ENCODE measurements at regions not wholly inside any gene's neighbourhood (a gene's known extent, or its start where the extent isn't known, plus 50 kb on each side); places are given as distances from the start of the nearest gene placed in this dataset.
A peak's percentile ranks its signal among the peaks of the same experiment; 100 is the strongest.

DNA sequence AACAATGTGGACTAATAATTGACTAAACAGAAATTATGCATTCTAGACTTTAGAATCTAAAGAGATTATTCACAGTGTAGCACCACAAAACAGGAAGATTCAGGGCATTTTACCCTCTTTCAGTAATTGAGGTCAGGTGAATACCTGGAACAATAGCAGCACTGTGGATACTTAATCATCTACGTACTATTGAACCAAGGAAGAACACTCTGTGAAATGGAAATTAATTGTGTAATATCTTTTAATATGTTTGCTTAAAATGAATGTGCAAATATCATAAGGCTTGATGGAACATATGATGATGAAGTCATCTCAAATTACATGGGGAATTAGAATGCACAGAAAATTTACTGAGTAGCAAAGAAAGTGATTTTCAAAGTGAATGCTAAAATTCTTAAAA lies 68.5 kb upstream of the MAP9 start:
- H3K9ac ChIP-seq (ENCODE audit: low read depth, low read length) = no peak overlapping the region
- H3K4me3 ChIP-seq (ENCODE audit: low read depth in 1 of 2, low read length in 2 of 2) = no peak overlapping the region
- H4K20me1 ChIP-seq (ENCODE audit: insufficient read depth, low read length) = no peaks in the 10 kb centered on the region
- no peak for TF ChIP-seq EZH2 (IDR thresholded peaks at IDR 0.05; ENCODE audit: borderline replicate concordance, low read depth, low read length, severe bottlenecking)
- TF ChIP-seq, protein P1, sequence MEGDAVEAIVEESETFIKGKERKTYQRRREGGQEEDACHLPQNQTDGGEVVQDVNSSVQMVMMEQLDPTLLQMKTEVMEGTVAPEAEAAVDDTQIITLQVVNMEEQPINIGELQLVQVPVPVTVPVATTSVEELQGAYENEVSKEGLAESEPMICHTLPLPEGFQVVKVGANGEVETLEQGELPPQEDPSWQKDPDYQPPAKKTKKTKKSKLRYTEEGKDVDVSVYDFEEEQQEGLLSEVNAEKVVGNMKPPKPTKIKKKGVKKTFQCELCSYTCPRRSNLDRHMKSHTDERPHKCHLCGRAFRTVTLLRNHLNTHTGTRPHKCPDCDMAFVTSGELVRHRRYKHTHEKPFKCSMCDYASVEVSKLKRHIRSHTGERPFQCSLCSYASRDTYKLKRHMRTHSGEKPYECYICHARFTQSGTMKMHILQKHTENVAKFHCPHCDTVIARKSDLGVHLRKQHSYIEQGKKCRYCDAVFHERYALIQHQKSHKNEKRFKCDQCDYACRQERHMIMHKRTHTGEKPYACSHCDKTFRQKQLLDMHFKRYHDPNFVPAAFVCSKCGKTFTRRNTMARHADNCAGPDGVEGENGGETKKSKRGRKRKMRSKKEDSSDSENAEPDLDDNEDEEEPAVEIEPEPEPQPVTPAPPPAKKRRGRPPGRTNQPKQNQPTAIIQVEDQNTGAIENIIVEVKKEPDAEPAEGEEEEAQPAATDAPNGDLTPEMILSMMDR (IDR thresholded peaks at IDR 0.05; ENCODE audit: borderline replicate concordance, extremely low read depth, low read length, poor library complexity, severe bottlenecking) = no peak
- ATAC-seq (ENCODE audit: insufficient read depth, low read depth) = no peak
- H3K36me3 ChIP-seq (ENCODE audit: insufficient read depth, low read length) = no peaks in the 10 kb centered on the region
- no peaks in the 10 kb centered on the region for H3K9me3 ChIP-seq (ENCODE audit: insufficient read depth, low read length, severe bottlenecking)
- no peak for DNase-seq
- H3K79me2 ChIP-seq (ENCODE audit: insufficient read depth, low read length) = no peaks in the 10 kb centered on the region
- H3K4me2 ChIP-seq (ENCODE audit: insufficient read depth, low read length) = no peak overlapping the region
- no peaks in the 10 kb centered on the region for H3K27me3 ChIP-seq (ENCODE audit: insufficient read depth, low read length, poor library complexity)
- H3K4me1 ChIP-seq (ENCODE audit: insufficient read depth, low read length) = peaks cover 3% of the 10 kb centered on the region; the same call in 1 of the 2 replicates
- no peak overlapping the region for H3K27ac ChIP-seq (ENCODE audit: low read length)
- no peak overlapping the region for H2AFZ ChIP-seq (ENCODE audit: low read depth, low read length)

DNA sequence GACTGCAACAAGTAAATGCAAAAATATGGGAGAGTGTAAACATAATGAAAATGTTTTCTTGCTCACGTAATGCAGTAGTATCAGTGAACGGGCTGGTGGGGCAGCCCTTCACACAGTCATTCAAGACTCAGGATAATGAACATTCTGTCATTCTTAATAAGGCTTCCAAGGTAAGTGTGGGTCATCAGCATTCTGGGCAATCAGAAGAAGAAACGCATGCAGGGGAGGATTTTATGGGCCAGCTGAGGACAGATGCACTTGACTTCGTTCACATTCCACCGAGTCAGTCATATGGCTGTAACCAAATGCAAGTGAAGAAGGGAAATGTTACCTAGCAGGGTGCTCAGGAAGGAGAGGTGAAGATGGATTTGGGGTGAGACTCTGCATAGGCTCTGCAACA lies 68.0 kb upstream of the MAP9 start:
- TF ChIP-seq, protein P1 (IDR thresholded peaks at IDR 0.05; ENCODE audit: borderline replicate concordance, extremely low read depth, low read length, poor library complexity, severe bottlenecking) = no peak
- no peak for TF ChIP-seq EZH2 (IDR thresholded peaks at IDR 0.05; ENCODE audit: borderline replicate concordance, low read depth, low read length, severe bottlenecking)
- H3K9me3 ChIP-seq (ENCODE audit: insufficient read depth, low read length, severe bottlenecking) = no peaks in the 10 kb centered on the region
- ATAC-seq (ENCODE audit: insufficient read depth, low read depth) = no peak
- H3K9ac ChIP-seq (ENCODE audit: low read depth, low read length) = no peak overlapping the region
- peaks cover 3% of the 10 kb centered on the region; the same call in 1 of the 2 replicates for H3K4me1 ChIP-seq (ENCODE audit: insufficient read depth, low read length)
- H3K27ac ChIP-seq (ENCODE audit: low read length) = no peak overlapping the region
- no peak overlapping the region for H3K4me3 ChIP-seq (ENCODE audit: low read depth in 1 of 2, low read length in 2 of 2)
- H2AFZ ChIP-seq (ENCODE audit: low read depth, low read length) = no peak overlapping the region
- H3K79me2 ChIP-seq (ENCODE audit: insufficient read depth, low read length) = no peaks in the 10 kb centered on the region
- no peak for DNase-seq
- no peaks in the 10 kb centered on the region for H3K27me3 ChIP-seq (ENCODE audit: insufficient read depth, low read length, poor library complexity)
- no peaks in the 10 kb centered on the region for H3K36me3 ChIP-seq (ENCODE audit: insufficient read depth, low read length)
- no peaks in the 10 kb centered on the region for H4K20me1 ChIP-seq (ENCODE audit: insufficient read depth, low read length)
- no peak overlapping the region for H3K4me2 ChIP-seq (ENCODE audit: insufficient read depth, low read length)

DNA sequence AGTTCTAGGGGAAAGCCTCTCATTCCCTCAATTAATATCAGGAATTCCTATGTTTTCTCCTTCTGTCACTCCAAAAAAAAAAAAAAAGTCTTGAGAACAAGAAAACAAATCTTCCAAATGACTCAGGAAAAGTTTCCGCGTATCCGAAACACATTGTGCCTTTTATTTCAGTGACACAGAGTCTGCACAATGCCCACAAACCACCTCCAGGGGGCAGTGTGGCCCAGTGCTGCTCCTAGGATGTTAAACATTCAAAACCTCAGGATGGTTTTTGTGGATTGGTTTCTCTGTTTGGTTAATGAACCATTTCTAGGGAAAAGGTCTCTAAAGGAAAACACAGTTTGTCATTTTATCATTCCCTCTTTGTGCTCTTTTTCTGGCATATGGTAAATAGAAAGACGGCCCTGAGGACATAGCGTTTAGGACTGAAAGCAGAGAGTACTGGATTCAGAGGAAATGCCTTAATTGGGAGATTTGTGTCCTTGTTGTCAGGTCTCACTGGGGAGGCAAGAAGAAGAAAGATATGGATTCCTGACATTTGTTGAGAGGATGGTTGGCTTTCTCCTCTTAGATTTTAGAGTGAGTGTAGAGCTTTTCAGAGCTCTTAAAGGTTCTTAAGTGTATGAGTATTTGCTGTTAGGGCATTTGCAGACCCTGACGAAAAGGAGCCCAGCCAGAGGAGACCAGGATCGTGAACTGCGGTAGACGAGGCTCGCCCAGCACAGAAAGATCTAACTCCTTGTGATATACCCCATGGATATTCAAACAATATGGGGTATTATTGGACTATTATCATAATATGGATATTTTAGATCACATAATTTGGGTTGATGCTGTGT lies 65.7 kb upstream of the MAP9 start:
- no peak overlapping the region for H3K9ac ChIP-seq (ENCODE audit: low read depth, low read length)

More for the DNA sequence above, 65.7 kb upstream of the MAP9 start:
- Histone ChIP-seq H3K4me2 (ENCODE audit: insufficient read depth, low read length) (no peak overlapping the region), H3K27me3 (ENCODE audit: insufficient read depth, low read length, poor library complexity) (no peaks in the 10 kb centered on the region), H4K20me1 (ENCODE audit: insufficient read depth, low read length) (no peaks in the 10 kb centered on the region), H3K36me3 (ENCODE audit: insufficient read depth, low read length) (no peaks in the 10 kb centered on the region), H3K27ac (ENCODE audit: low read length) (no peak overlapping the region), H3K9me3 (ENCODE audit: insufficient read depth, low read length, severe bottlenecking) (no peaks in the 10 kb centered on the region), H3K79me2 (ENCODE audit: insufficient read depth, low read length) (no peaks in the 10 kb centered on the region), H2AFZ (ENCODE audit: low read depth, low read length) (0 out of 2 replicates have a peak overlapping the region, but pooled peaks have one; percentile 29), H3K4me3 (ENCODE audit: low read depth in 1 of 2, low read length in 2 of 2) (no peak overlapping the region), H3K4me1 (ENCODE audit: insufficient read depth, low read length) (peaks cover 3% of the 10 kb centered on the region; the same call in 1 of the 2 replicates)
- peak; percentile 68 for DNase-seq
- ATAC-seq (ENCODE audit: insufficient read depth, low read depth) = peak; percentile 90
- TF ChIP-seq EZH2 (IDR thresholded peaks at IDR 0.05; ENCODE audit: borderline replicate concordance, low read depth, low read length, severe bottlenecking) = no peak
- TF ChIP-seq, protein P1 (IDR thresholded peaks at IDR 0.05; ENCODE audit: borderline replicate concordance, extremely low read depth, low read length, poor library complexity, severe bottlenecking) = peak; percentile 95
